ENCODE measurements at regions not wholly inside any gene's neighbourhood (a gene's known extent, or its start where the extent isn't known, plus 50 kb on each side); places are given as distances from the start of the nearest gene placed in this dataset.
A peak's percentile ranks its signal among the peaks of the same experiment; 100 is the strongest.

- no TSS peak for BruUV-seq (replicated peaks)
- H3K36me3 ChIP-seq (ENCODE audit: control insufficient read depth in 2 of 2, extremely low read depth in 1 of 2, insufficient read depth in 2 of 2, low read length in 2 of 2): no peaks in the 10 kb centered on the region
- H3K9ac ChIP-seq (replicated peaks; ENCODE audit: extremely low read depth, insufficient read depth, low read length): no peak overlapping the region
- POLR2A ChIA-PET: no interaction called here
- no peak overlapping the region for H3K4me2 ChIP-seq (ENCODE audit: insufficient read depth, low read length)
- CTCF ChIA-PET: no interaction called here
- intact Hi-C loops (cut with micrococcal nuclease) (no loop called here), dilution Hi-C loops (cut with MboI; ENCODE audit: extremely low pct_ligation_motif_present, low sequenced_read_pairs) (no loop called here)
- FAIRE-seq (no peak), DNase-seq (ENCODE audit: low read depth, low spot score) (no peak)
- no peaks in the 10 kb centered on the region for H3K9me3 ChIP-seq (replicated peaks; ENCODE audit: control insufficient read depth, insufficient read depth, low read length)
- H3K79me2 ChIP-seq (ENCODE audit: control insufficient read depth, insufficient read depth, low read length): no peaks in the 10 kb centered on the region
- TF ChIP-seq JUN (IDR thresholded peaks at IDR 0.05; ENCODE audit: borderline replicate concordance, insufficient read depth, insufficient read length, low read depth) (peak; percentile 19), FOS (IDR thresholded peaks at IDR 0.05; ENCODE audit: borderline replicate concordance, insufficient read depth, low read length) (peak; percentile 56), MYC (IDR thresholded peaks at IDR 0.05; ENCODE audit: low read depth, low read length) (no peak)
- no peak overlapping the region for H2AFZ ChIP-seq (ENCODE audit: low read depth, low read length)
- no peak overlapping the region for H3K4me3 ChIP-seq (replicated peaks in 1 of 3; ENCODE audit: insufficient read depth in 1 of 3, low read depth in 1 of 3, low read length in 3 of 3)
- no peaks in the 10 kb centered on the region for H3K9me1 ChIP-seq (replicated peaks; ENCODE audit: control insufficient read depth, extremely low read depth, insufficient read depth, low read length)
- no peaks in the 10 kb centered on the region for H4K20me1 ChIP-seq (replicated peaks; ENCODE audit: control insufficient read depth, extremely low read depth, insufficient read depth, low read length)
- H3K27ac ChIP-seq (ENCODE audit: insufficient read depth, low read depth, low read length): no peak overlapping the region
- H3K4me1 ChIP-seq (ENCODE audit: control insufficient read depth, extremely low read depth, insufficient read depth, low read length): no peaks in the 10 kb centered on the region
- H3K27me3 ChIP-seq (ENCODE audit: control insufficient read depth in 2 of 2, insufficient read depth in 2 of 2, low read length in 2 of 2): no peaks in the 10 kb centered on the region
Measured at GRCh38 chr5:159851053-159851452, 65.2 kb upstream of the ADRA1B start.

- no peaks in the 10 kb centered on the region for H3K9me3 ChIP-seq (replicated peaks; ENCODE audit: control insufficient read depth, insufficient read depth, low read length)
- H3K79me2 ChIP-seq (ENCODE audit: control insufficient read depth, insufficient read depth, low read length): no peaks in the 10 kb centered on the region
- no peak overlapping the region for H3K9ac ChIP-seq (replicated peaks; ENCODE audit: extremely low read depth, insufficient read depth, low read length)
- FAIRE-seq (no peak), DNase-seq (ENCODE audit: low read depth, low spot score) (no peak)
- CTCF ChIA-PET: no interaction called here
- H4K20me1 ChIP-seq (replicated peaks; ENCODE audit: control insufficient read depth, extremely low read depth, insufficient read depth, low read length): no peaks in the 10 kb centered on the region
- dilution Hi-C loops (cut with MboI; ENCODE audit: extremely low pct_ligation_motif_present, low sequenced_read_pairs) (no loop called here), intact Hi-C loops (cut with micrococcal nuclease) (no loop called here)
- H3K27ac ChIP-seq (ENCODE audit: insufficient read depth, low read depth, low read length): no peak overlapping the region
- H3K27me3 ChIP-seq (ENCODE audit: control insufficient read depth in 2 of 2, insufficient read depth in 2 of 2, low read length in 2 of 2): no peaks in the 10 kb centered on the region
- no peak overlapping the region for H3K4me2 ChIP-seq (ENCODE audit: insufficient read depth, low read length)
- H2AFZ ChIP-seq (ENCODE audit: low read depth, low read length): no peak overlapping the region
- TF ChIP-seq EZH2 (IDR thresholded peaks at IDR 0.05; ENCODE audit: borderline replicate concordance, low read depth, low read length, severe bottlenecking) (no peak), POLR2AphosphoS5 (IDR thresholded peaks at IDR 0.05; ENCODE audit: insufficient read depth, low read depth, low read length) (no peak), POLR2A (IDR thresholded peaks at IDR 0.05; ENCODE audit: low read depth, low read length) (no peak), GATA2 (IDR thresholded peaks at IDR 0.05; ENCODE audit: insufficient read depth, insufficient read length, low read depth, low read length) (no peak), FOS (IDR thresholded peaks at IDR 0.05; ENCODE audit: borderline replicate concordance, insufficient read depth, low read length) (no peak), CTCF (IDR thresholded peaks at IDR 0.05; ENCODE audit: extremely low read depth in 1 of 2, insufficient read depth in 1 of 2, low read depth in 1 of 2, low read length in 2 of 2) (no peak), JUN (IDR thresholded peaks at IDR 0.05; ENCODE audit: borderline replicate concordance, insufficient read depth, insufficient read length, low read depth) (no peak), MAX (IDR thresholded peaks at IDR 0.05; ENCODE audit: insufficient read depth, insufficient read length) (no peak), MYC (IDR thresholded peaks at IDR 0.05; ENCODE audit: low read depth, low read length) (no peak)
- no peaks in the 10 kb centered on the region for H3K36me3 ChIP-seq (ENCODE audit: control insufficient read depth in 2 of 2, extremely low read depth in 1 of 2, insufficient read depth in 2 of 2, low read length in 2 of 2)
- POLR2A ChIA-PET: no interaction called here
- BruUV-seq (replicated peaks): no TSS peak
- H3K4me1 ChIP-seq (ENCODE audit: control insufficient read depth, extremely low read depth, insufficient read depth, low read length): no peaks in the 10 kb centered on the region
- H3K4me3 ChIP-seq (replicated peaks in 1 of 3; ENCODE audit: insufficient read depth in 1 of 3, low read depth in 1 of 3, low read length in 3 of 3): no peak overlapping the region
- no peaks in the 10 kb centered on the region for H3K9me1 ChIP-seq (replicated peaks; ENCODE audit: control insufficient read depth, extremely low read depth, insufficient read depth, low read length)
Measured at GRCh38 chr5:159854916-159855315, 61.4 kb upstream of the ADRA1B start.
